22Rv1 (cell line): ENCODE measurements at regions not wholly inside any gene's neighbourhood (a gene's known extent, or its start where the extent isn't known, plus 50 kb on each side); places are given as distances from the start of the nearest gene placed in this dataset.

Experiments used
- H3K27ac ChIP-seq: fragments of 450-650 bp; 2 replicates; pipeline ENCODE4 v1.5.1; 2017
- CTCF ChIP-seq: fragments of 450-650 bp; IDR thresholded peaks from 2 replicates; pipeline ENCODE4 v1.5.1; 2017; ENCODE audit warnings: mild to moderate bottlenecking
- ZFX ChIP-seq: fragments of 450-650 bp; IDR thresholded peaks from 2 replicates; pipeline ENCODE4 v1.6.1; 2017; ENCODE audit warnings: antibody characterized with exemption, borderline replicate concordance

- no peak for TF ChIP-seq CTCF
- TF ChIP-seq ZFX: no peak
These were observed 345.7 kb upstream of the SPANXN4 start for GRCh38 chrX:142680038-142680437.

GRCh38 chrX:142671036-142671435, 354.7 kb upstream of the SPANXN4 start:
- H3K27ac ChIP-seq: no peak overlapping the region
- TF ChIP-seq CTCF (no peak), ZFX (no peak)

More at GRCh38 chrX:142680038-142680437, 345.7 kb upstream of the SPANXN4 start:
- H3K27ac ChIP-seq: no peak overlapping the region

GRCh38 chrX:142663330-142664095, 362.2 kb upstream of the SPANXN4 start:
- no peak overlapping the region for H3K27ac ChIP-seq
- no peak for TF ChIP-seq ZFX
- TF ChIP-seq CTCF: no peak

- TF ChIP-seq CTCF (no peak), ZFX (no peak)
- H3K27ac ChIP-seq: no peak overlapping the region
These were observed 364.0 kb upstream of the SPANXN4 start for GRCh38 chrX:142661696-142662095.

GRCh38 chrX:142655507-142655906, 370.2 kb upstream of the SPANXN4 start:
- H3K27ac ChIP-seq: no peak overlapping the region

GRCh38 chrX:142637206-142637605, 388.5 kb upstream of the SPANXN4 start:
- H3K27ac ChIP-seq: no peak overlapping the region
- TF ChIP-seq CTCF (no peak), ZFX (no peak)

More at GRCh38 chrX:142655507-142655906, 370.2 kb upstream of the SPANXN4 start:
- no peak for TF ChIP-seq ZFX
- no peak for TF ChIP-seq CTCF

- TF ChIP-seq CTCF (no peak), ZFX (no peak)
- no peak overlapping the region for H3K27ac ChIP-seq
These were observed 409.1 kb upstream of the SPANXN4 start for GRCh38 chrX:142616636-142617035.
